Astrocyte (in vitro differentiated cells and primary cell): ENCODE measurements at regions not wholly inside any gene's neighbourhood (a gene's known extent, or its start where the extent isn't known, plus 50 kb on each side); places are given as distances from the start of the nearest gene placed in this dataset.

ENCODE experiments used
- CTCF ChIP-seq: IDR thresholded peaks from 2 replicates; pipeline ENCODE4 v1.5.1; 2011; ENCODE audit warnings: low read depth, mild to moderate bottlenecking, inconsistent platforms, low read length, moderate library complexity; ENCODE audit not compliant: insufficient read depth
- EZH2 ChIP-seq: IDR thresholded peaks from 2 replicates; pipeline ENCODE4 v1.6.1; 2012; ENCODE audit warnings: mild to moderate bottlenecking, low read length, inconsistent platforms; ENCODE audit not compliant: insufficient read depth

- TF ChIP-seq CTCF, result no peak
- TF ChIP-seq EZH2, result no peak
These were observed 1741.8 kb upstream of the CDH9 start for GRCh38 chr5:28780083-28780692.
